Omental fat pad (tissue), 3 donors: ENCODE measurements at regions not wholly inside any gene's neighbourhood (a gene's known extent, or its start where the extent isn't known, plus 50 kb on each side); places are given as distances from the start of the nearest gene placed in this dataset.

Experiments used
- ATAC-seq: fragments of 150-250 bp; one replicate; pipeline ENCODE4 v1.9.1; 2016; ENCODE audit warnings: mild to moderate bottlenecking, moderate library complexity; ENCODE audit not compliant: low FRiP score
- DNase-seq: peaks from one replicate; pipeline ENCODE4 v3.0.0-alpha.2; 2019; ENCODE audit warnings: low spot score
- CTCF ChIP-seq, 3 donors: fragments of 450-650 bp; IDR thresholded peaks; one replicate each; pipeline ENCODE4 v1.5.1; 2016 to 2017; ENCODE audit warnings: antibody characterized with exemption in 3 of 3, mild to moderate bottlenecking in 3 of 3, moderate library complexity in 2 of 3

- ATAC-seq = no peak
- no peak for DNase-seq
- TF ChIP-seq CTCF (IDR thresholded peaks at IDR 0.05) = no peak
Measured at GRCh38 chr1:30533141-30533540, 190.2 kb downstream of the MATN1 start.

- TF ChIP-seq CTCF (IDR thresholded peaks at IDR 0.05) = no peak
- DNase-seq (no peak), ATAC-seq (no peak)
Measured at GRCh38 chr1:30532621-30533020, 190.8 kb downstream of the MATN1 start.

- DNase-seq (no peak), ATAC-seq (no peak)
- no peak for TF ChIP-seq CTCF (IDR thresholded peaks at IDR 0.05)
Measured at GRCh38 chr1:30527511-30528140, 195.8 kb downstream of the MATN1 start.

GRCh38 chr1:30526652-30527345 is 196.6 kb downstream of the MATN1 start:
- ATAC-seq (no peak), DNase-seq (no peak)
- no peak for TF ChIP-seq CTCF (IDR thresholded peaks at IDR 0.05)

GRCh38 chr1:30525971-30526651 is 197.3 kb downstream of the MATN1 start:
- DNase-seq (peak; percentile 39), ATAC-seq (peak; percentile 54)
- no peak for TF ChIP-seq CTCF (IDR thresholded peaks at IDR 0.05)

GRCh38 chr1:30525631-30525970 is 197.8 kb downstream of the MATN1 start:
- ATAC-seq (no peak), DNase-seq (no peak)
- TF ChIP-seq CTCF (IDR thresholded peaks at IDR 0.05) = no peak
